HG02870 (cell line): ENCODE measurements at regions not wholly inside any gene's neighbourhood (a gene's known extent, or its start where the extent isn't known, plus 50 kb on each side); places are given as distances from the start of the nearest gene placed in this dataset.
"Not testable (repeated sequence)": the region's sequence is repeated elsewhere in the genome, so short reads cannot be mapped to it uniquely, and the experiment has no call there.

Experiments used
- ATAC-seq: cut with Tn5 transposase; IDR thresholded peaks from one replicate; pipeline ENCODE4 v1.9.1; 2021; ENCODE audit warnings: mild to moderate bottlenecking, moderate library complexity; ENCODE audit not compliant: unreplicated experiment

DNA sequence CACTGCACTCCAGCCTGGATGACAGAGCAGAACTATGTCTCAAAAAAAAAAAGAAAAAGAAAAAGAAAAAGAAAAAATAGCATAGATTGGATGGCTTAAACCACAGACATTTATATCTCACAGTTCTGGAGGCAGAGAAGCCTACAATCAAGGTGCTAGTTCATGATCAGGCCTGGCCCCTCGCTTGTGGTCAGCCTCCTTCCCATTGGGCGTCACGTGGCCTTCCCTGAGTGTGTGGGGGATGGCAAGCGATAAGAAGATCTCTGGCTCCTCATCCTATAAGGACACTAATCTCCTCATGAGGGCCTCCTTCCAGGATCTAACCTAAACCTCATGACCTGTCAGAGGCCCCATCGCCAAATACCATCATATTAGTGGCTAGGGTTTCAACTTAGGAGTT lies 320.2 kb upstream of the SPATA31A3 start:
- ATAC-seq: not testable (repeated sequence)

DNA sequence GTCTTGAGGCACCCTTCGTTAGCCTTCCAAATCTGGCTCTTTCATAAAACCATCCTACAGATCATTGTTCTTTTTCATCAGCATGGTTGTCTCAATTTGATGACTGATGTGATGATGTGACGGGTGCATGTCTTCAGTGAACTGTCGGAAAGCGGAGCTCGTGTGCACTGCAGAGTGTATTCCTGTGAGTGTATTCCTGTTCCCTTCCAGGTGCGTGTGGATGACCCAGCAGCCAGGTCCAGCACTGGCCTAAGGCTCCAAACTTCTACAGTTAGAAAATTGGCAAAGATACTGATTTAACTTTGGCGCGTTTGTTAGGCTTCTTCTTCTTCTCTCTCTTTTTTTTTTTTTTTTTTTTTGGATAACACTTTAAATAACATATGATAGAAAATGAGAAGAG lies 314.8 kb upstream of the SPATA31A3 start:
- ATAC-seq: not testable (repeated sequence)

DNA sequence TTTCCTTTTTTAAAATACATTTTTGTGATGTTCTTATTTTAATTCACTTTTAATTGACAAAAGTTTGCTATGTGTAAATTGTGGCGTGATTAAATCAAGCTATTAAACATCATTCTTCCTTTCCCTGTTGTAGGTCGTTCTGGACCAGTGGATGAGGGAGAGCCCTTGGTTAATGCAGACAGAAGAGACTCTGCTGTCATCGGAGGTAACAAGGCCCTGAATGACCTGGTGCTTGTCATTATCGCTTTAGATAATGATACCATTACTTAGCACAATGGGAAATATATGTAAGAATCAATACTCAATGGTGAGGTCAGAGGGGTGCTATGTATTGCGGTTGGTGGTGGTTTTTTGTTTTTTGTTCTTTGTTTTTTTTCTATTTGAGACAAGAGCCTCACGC lies 296.4 kb upstream of the SPATA31A3 start:
- ATAC-seq: not testable (repeated sequence)

DNA sequence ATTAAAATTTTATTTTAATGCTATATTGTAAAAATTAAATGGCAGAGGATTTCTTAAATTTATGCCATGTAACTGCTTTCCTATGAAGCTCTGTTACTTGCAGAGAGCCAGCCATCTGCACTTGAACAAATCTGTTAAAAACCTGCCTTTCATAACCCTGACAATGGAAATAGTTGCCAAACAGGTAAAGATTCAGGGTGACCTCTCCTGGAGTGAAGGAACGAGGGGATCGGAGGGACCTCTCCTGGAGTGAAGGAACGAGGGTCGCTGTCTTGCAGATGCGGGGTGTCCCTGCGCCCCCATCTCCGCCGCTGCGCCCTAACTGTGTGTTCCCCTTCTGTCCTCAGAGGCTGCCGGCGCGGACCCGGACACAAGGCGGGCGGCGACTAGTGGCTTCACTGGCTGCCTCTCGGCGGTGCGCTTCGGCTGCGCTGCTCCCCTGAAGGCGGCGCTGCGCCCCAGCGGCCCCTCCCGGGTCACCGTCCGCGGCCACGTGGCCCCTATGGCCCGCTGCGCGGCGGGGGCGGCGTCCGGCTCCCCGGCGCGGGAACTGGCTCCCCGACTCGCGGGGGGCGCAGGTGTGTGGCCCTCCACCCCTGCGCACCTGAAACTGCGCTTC lies 295.9 kb upstream of the SPATA31A3 start:
- ATAC-seq: not testable (repeated sequence)

DNA sequence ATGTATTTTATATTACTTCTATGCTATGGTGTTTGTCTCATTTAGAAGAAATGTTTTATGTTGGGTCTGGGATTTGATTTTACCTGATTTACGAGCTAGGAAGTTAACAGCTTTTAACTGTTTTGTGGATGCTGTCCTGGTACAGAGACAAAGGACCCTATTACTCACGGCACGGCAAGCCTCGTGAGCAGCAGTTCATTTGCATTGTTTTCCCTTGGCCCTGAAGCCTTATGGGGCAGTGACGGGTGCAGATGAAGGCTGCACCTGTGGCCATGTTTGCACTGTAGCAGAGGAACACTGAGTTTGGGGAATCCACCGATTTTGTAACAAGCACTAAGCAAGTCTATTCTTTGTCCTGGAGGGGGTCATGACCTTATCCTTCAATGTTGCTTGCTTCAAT lies 291.9 kb upstream of the SPATA31A3 start:
- ATAC-seq: not testable (repeated sequence)

DNA sequence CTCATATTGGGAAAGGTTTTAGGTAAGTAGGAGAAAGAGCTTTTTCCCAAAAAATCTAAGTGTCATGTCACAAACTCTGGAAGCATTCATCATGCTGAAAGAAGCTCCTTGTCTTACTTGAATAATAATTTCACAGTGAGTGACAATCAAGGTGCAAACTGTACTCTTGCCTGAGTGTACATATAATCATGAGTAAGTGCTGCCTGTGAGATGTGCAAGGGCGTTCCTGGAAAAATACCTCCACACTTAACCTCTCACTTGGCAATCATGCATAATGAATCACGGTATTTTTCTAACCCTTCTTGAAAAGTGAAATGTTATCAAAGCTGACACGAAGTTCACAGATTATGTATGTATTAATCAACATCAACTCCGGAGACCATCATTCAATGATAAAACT lies 289.2 kb upstream of the SPATA31A3 start:
- ATAC-seq: not testable (repeated sequence)

DNA sequence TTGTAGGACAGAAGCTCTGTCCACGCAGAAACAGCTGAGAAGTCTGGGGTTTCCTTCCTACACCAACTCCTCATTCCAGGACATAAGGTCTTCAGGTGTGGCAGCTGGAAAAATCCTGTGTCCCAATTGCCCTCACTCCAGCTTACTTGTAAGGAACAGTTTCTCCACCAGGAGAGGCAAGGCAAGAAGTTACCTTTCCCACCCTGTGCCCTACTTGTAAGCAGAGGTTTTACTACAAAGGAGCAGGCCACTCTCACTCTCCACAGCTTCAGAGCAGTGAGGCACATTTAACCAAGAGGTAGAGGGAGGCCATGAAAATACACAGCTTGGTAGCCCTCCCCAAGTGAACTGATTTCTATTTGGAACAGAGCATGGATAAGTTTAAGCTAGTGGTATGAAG lies 277.3 kb upstream of the SPATA31A3 start:
- ATAC-seq: not testable (repeated sequence)

DNA sequence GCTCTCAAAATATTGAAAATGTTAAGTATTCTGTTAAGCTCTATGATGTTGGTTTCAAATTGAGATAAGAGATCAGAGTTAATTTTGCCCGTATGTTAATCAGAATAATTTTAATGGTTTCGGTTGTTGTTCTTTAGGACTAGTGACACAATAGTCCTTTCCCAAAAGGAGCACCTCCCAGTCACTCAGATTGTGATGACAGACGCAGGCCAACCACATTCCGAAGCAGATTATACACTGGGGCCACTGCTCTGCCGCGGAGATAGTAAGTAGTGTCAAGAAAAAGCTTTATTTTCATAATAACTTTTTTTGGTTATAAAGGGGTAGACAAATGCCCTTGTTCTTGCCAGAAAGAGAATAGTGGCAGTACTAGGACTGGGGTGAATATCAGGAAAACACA lies 265.5 kb upstream of the SPATA31A3 start:
- not testable (repeated sequence) for ATAC-seq

DNA sequence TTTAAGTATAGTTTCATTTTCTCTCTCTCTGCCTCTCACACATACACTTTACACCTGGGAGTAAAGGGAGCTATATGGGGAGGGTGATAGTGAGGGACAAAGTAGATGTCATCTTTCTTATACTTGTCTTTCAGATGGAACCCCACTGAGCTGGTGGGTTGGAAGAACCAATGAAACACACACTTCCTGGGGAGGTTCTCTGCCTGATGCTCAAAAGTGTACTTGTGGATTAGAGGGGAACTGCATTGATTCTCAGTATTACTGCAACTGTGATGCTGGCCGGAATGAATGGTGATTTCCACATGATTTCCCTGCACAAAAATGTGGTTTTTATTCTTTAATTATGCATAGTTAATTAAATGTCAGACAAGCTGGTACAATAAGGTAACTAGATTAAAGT lies 256.6 kb upstream of the SPATA31A3 start:
- ATAC-seq: not testable (repeated sequence)

DNA sequence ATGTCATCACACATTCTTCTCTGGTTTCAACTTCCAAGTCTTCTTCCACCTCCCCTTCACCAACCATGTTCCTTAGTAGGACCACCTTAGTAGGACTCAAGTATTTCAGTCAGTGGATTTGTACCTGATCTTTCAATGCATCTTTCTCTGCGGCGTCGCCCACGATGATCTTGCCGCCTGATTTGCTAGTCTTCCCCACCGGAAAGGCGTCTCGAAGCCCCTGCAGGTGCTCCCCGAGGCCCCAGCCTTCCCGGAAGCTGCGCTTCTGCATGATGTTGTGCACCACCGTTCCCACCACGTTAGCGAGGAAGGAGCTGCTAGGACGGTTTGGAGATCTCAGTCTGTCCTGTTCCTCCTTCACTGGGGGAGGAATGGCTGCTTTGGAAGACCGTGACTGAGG lies 219.7 kb upstream of the SPATA31A3 start:
- not testable (repeated sequence) for ATAC-seq

DNA sequence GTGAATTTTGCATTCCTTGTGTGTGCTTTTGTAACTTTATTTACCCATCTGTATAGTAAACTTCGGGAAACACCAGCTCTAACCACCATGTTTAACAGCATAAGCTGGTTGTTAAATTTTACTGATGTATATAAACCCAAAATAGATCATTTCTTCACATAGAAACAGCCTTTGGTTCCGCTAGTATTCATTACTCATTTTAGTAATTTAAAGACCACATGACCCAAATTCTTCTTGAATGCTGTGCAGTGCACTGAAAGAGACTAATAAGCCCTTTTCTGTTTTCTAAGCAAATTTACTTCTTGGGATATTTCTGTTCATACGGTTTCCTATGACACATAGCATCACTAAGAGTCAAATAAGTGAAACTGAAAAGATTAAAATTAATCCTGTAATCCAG lies 218.5 kb upstream of the SPATA31A3 start:
- not testable (repeated sequence) for ATAC-seq

DNA sequence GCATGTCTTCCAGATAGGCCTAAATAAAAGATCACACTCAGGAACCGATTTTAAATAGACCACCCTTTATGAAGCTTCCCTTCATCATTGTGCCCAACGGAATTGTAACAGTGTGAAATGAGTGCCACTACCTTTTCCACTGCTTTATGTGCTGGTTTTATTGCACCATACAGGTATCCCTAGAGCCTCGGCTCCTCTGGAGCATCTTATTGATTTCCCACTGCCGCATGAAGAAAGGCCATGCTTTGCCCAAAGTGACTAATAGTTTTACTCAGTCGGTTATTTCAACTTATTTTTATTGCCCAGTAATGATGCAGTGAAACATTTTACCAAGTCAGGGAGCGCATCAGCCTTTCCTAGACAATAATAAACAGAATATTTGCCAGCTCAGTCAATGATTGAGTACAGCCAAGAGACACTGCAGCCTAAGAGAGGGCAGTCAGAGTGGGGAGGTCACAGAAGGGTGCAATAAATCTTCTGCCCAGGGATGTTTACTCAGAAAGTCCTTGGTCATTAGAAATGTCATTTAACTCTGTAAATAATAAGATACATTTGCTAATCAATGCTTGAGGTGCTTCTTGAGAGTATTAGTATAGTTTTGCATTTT lies 216.6 kb upstream of the SPATA31A3 start:
- not testable (repeated sequence) for ATAC-seq

DNA sequence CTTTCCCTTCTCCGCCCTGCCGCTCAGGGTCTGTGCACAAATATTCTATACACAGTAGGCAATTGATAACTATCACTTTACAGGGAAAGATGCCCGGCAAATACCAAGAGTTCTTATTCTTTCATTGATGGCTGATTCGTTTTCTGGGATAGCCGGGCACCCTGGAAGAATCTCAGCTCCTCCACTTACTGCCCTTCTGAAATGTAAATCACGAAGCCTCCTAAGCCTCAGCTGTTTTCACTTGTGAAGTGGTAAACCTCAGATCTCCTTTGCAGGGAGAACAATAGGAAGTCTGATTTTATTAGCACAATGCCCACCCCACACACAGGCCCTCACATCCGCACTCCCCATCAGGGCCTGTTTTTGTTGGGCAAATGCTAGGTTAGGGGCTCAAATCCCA lies 203.8 kb upstream of the SPATA31A3 start:
- ATAC-seq: not testable (repeated sequence)

DNA sequence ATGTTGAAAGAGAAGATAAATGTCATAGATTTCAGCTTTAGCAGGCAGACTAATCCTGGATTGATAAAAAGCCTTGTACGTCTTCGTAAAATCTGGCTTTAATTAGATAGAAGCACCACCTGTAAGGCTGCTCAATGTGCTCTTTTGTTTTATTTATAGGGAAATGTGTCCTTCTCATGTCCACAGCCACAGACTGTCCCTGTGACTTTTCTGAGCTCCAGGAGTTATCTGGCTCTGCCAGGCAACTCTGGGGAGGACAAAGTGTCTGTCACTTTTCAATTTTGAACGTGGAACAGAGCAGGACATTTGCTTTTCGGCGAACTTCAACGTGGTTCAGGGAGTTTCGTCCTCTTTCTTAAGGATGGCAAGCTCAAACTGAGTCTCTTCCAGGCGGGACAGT lies 203.0 kb upstream of the SPATA31A3 start:
- not testable (repeated sequence) for ATAC-seq

DNA sequence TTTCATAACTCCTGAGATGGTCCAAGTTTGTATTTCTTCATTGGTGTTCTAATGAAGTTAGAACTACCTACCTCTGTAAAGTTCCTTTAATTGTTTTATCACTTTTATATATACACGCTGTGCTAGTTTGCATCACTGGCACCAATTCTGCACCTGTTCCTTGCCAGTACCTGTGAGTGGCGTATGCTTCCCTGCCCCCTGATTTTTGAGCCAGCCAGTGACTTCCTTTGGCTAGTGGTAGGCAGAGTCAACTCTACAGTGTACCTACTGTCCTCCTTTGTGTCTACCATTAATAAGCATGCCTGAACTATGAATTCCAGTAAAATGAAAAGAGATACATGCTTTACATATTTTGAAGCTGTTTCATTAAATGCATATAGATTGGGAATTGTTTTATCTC lies 186.8 kb upstream of the SPATA31A3 start:
- ATAC-seq: not testable (repeated sequence)

DNA sequence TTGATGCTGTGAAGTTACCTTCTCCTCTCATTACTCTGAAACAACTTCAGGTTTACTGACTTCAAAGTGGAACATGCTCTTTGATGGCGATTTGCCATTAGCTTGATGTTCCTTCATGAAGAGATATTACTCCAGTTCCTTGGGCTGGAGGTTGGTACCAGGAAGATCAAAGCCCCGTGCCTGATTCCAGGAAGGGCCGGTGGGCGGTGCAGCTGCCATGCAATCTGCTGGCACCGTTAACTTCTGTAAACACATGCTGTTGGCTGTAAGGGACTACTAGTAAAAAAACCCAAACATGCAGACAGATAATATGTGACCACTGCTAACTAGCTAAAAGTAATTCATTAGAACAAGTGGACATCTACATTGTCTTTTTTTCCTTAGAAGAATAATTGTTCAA lies 182.8 kb upstream of the SPATA31A3 start:
- not testable (repeated sequence) for ATAC-seq

DNA sequence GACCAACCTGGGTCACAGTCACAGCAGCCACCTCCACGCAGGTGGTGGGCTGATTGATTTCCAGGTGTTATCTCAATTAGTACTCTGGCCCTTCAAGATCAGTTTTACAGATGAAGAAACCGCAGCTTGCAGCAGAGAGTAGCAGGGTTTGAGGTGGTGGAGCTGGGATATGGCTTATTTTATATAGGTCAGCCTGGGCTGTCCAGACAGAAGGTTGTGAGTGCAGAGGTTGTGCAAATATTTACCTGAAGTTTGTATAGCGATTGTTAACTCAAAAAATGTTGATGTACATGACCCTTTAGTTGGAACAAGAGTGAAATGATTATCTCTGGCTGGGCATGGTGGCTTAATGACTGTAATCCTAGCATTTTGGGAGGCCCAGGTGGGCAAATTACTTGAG lies 179.4 kb upstream of the SPATA31A3 start:
- ATAC-seq: not testable (repeated sequence)

DNA sequence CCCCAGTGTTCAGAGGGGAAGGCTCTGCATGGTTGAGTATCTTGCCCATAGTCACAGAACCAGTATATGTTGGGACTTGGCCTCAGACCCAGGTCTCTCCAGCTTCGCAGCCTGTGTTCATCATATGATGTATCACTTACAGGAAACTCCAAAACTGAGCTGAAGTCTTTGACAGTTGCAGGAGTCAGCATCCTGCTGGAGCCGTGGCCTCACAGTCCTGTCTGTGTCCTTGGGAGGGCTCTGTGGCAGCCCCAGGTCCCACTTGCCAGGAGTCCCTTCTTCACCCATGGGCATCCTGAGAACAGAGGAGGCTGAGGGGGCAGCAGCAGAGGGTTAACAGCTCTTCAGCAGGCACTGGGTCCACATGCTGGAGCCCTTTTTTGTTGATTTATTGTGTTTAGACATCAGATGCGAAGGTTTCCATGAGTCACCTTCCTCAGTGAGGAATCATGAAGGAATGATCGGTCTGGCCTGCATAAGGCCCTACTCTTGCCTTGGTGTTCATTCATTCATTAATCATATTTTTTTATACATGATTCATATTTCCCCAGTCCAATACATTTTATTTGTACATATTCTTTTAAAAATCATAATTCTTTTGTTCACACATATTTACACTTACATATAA lies 176.3 kb upstream of the SPATA31A3 start:
- ATAC-seq: not testable (repeated sequence)

DNA sequence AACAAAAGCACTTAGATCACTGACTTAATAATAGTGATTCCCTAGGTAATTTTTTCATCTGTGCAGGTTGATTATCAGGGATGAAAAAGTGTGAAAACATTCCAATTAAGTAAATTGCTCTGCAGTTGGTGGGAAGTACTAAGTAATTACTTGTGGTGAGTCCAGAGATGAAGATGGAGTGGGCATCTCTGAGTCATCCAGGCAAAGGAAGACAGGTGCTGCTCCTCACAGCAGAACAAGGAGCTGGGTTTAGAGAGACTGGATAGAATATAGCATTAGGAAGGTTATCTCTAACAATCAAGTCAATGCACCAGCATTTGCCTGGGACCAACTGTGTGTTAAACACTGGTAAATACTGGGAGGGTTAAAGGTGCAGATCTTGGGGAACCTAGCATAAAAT lies 174.0 kb upstream of the SPATA31A3 start:
- ATAC-seq: not testable (repeated sequence)

DNA sequence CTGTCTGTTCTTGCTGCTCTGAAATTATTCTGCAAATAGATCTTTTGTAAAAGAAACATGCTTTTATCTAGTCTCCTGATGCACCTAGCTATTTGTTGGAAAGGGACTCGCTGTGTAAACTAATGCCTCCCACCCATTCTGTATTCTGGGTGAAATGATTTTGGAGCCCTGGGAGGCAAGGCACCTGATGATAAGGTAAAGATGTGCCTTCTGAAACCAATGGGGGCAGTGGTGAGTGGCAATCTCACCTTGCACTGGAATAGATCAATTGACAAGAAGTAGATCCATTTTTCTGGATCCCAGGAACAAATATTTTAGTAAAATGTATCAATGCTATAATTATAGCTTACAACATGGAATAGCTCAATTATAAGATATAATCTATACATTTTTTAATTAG lies 170.5 kb upstream of the SPATA31A3 start:
- not testable (repeated sequence) for ATAC-seq

DNA sequence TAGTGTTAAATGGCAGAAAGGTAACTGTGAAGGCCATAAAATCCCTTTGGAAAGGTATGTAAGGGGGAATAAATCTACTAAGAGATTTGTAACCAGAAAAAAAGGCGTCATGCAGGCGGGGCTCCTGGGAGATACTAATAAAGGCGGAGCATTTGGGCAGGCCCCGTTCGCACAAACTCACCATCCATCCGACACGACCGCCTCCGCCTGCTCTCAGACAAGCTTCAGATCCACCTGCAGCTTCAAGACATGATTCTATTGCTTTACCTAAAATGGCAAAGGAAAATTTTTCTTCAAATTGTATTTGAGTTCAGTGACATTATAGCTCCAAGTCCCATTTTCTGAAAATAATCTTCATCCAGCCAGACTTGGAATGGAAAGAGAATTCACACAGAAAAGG lies 162.9 kb upstream of the SPATA31A3 start:
- not testable (repeated sequence) for ATAC-seq

DNA sequence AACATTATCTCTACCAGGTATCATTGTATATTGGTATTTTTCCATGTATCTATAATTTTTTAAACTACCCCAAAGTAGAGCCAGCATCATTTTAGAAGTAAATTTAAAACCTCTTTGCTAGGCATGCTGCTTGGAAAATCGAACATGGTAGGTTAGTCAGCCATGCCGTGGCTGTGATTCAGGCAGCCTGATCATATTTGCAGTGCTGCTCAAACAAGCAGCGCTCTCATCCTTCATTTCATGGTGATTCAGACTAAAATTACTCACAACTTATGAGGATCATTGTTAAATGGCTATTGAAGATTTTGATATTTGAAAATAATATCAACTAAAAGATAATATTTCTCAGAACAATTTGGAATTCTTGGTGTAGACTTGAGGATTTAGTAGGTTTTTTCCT lies 161.2 kb upstream of the SPATA31A3 start:
- not testable (repeated sequence) for ATAC-seq
